SK-N-SH treated with all-trans-retinoic acid at 6 μM for 48 hours (cell line): ENCODE measurements at regions not wholly inside any gene's neighbourhood (a gene's known extent, or its start where the extent isn't known, plus 50 kb on each side); places are given as distances from the start of the nearest gene placed in this dataset.

Experiments
- BACH2 ChIP-seq: fragments of 250-450 bp; sonication (Bioruptor Pico); IDR thresholded peaks from 2 replicates; pipeline ENCODE4 v1.9.0; 2021; ENCODE audit warnings: mild to moderate bottlenecking, borderline replicate concordance
- TOX ChIP-seq: fragments of 250-450 bp; sonication (Bioruptor Pico); IDR thresholded peaks from 2 replicates; pipeline ENCODE4 v1.8.0; 2021; ENCODE audit warnings: mild to moderate bottlenecking, moderate library complexity, borderline replicate concordance
- ZC3H10 ChIP-seq: fragments of 250-450 bp; sonication (Bioruptor Pico); IDR thresholded peaks from 2 replicates; pipeline ENCODE4 v1.5.1; 2021; ENCODE audit warnings: mild to moderate bottlenecking, moderate library complexity
- ZFP3 ChIP-seq: fragments of 250-450 bp; sonication (Bioruptor Pico); IDR thresholded peaks from 2 replicates; pipeline ENCODE4 v1.5.0; 2020; ENCODE audit warnings: mild to moderate bottlenecking, moderate library complexity
- TF ChIP-seq, protein P1 (sequence below): fragments of 250-450 bp; sonication (Bioruptor Pico); IDR thresholded peaks from 2 replicates; pipeline ENCODE4 v1.8.0; 2020; ENCODE audit warnings: mild to moderate bottlenecking, moderate library complexity, borderline replicate concordance
- TF ChIP-seq, protein P2 (sequence below): fragments of 250-450 bp; sonication (Bioruptor Pico); IDR thresholded peaks from 2 replicates; pipeline ENCODE4 v1.5.0; 2020; ENCODE audit warnings: mild to moderate bottlenecking, moderate library complexity
- TF ChIP-seq, protein P3 (sequence below): fragments of 250-450 bp; sonication (Bioruptor Pico); IDR thresholded peaks from 2 replicates; pipeline ENCODE4 v1.5.1; 2020; ENCODE audit warnings: low read depth, mild to moderate bottlenecking, moderate library complexity

DNA sequence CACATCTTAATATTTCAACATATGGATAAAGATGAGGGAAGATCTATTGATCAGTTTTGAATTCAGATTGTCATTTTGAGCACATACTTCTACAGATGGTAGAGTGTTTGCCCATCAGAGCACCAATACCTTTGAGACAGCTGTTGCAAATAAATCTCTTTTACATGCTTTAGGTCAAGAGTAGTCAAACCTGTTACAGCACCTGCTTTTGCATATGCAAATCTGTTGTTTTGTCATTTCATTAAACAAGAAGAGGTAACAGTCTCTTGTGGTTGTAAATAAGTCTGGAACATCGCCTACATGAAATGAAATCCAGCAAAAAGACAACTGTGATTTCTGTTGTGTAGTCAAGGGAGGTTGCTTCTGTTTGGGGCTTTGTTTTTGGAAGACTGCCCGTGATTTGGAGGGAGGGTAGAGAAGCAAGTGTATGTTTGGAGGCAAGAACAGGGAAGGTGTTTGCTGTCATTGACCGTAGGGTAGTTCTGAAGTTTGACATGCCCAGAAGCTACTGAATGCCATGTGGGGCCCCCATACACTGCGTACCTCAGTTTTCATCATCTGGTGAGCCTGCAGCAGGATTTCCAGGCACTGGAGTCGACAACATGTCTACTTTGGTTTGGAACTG lies 233.6 kb upstream of the PPP1R3A start:
- TF ChIP-seq, protein P1, sequence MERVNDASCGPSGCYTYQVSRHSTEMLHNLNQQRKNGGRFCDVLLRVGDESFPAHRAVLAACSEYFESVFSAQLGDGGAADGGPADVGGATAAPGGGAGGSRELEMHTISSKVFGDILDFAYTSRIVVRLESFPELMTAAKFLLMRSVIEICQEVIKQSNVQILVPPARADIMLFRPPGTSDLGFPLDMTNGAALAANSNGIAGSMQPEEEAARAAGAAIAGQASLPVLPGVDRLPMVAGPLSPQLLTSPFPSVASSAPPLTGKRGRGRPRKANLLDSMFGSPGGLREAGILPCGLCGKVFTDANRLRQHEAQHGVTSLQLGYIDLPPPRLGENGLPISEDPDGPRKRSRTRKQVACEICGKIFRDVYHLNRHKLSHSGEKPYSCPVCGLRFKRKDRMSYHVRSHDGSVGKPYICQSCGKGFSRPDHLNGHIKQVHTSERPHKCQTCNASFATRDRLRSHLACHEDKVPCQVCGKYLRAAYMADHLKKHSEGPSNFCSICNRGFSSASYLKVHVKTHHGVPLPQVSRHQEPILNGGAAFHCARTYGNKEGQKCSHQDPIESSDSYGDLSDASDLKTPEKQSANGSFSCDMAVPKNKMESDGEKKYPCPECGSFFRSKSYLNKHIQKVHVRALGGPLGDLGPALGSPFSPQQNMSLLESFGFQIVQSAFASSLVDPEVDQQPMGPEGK (CRISPR knock-in tag): no peak
- TF ChIP-seq, protein P2, sequence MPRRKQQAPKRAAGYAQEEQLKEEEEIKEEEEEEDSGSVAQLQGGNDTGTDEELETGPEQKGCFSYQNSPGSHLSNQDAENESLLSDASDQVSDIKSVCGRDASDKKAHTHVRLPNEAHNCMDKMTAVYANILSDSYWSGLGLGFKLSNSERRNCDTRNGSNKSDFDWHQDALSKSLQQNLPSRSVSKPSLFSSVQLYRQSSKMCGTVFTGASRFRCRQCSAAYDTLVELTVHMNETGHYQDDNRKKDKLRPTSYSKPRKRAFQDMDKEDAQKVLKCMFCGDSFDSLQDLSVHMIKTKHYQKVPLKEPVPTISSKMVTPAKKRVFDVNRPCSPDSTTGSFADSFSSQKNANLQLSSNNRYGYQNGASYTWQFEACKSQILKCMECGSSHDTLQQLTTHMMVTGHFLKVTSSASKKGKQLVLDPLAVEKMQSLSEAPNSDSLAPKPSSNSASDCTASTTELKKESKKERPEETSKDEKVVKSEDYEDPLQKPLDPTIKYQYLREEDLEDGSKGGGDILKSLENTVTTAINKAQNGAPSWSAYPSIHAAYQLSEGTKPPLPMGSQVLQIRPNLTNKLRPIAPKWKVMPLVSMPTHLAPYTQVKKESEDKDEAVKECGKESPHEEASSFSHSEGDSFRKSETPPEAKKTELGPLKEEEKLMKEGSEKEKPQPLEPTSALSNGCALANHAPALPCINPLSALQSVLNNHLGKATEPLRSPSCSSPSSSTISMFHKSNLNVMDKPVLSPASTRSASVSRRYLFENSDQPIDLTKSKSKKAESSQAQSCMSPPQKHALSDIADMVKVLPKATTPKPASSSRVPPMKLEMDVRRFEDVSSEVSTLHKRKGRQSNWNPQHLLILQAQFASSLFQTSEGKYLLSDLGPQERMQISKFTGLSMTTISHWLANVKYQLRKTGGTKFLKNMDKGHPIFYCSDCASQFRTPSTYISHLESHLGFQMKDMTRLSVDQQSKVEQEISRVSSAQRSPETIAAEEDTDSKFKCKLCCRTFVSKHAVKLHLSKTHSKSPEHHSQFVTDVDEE (CRISPR knock-in tag): no peak
- no peak for TF ChIP-seq BACH2 (CRISPR knock-in tag)
- TF ChIP-seq ZFP3 (CRISPR knock-in tag): no peak
- TF ChIP-seq, protein P3, sequence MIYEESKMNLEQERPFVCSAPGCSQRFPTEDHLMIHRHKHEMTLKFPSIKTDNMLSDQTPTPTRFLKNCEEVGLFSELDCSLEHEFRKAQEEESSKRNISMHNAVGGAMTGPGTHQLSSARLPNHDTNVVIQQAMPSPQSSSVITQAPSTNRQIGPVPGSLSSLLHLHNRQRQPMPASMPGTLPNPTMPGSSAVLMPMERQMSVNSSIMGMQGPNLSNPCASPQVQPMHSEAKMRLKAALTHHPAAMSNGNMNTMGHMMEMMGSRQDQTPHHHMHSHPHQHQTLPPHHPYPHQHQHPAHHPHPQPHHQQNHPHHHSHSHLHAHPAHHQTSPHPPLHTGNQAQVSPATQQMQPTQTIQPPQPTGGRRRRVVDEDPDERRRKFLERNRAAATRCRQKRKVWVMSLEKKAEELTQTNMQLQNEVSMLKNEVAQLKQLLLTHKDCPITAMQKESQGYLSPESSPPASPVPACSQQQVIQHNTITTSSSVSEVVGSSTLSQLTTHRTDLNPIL (CRISPR knock-in tag): no peak
- no peak for TF ChIP-seq ZC3H10 (CRISPR knock-in tag)
- TF ChIP-seq TOX (CRISPR knock-in tag): no peak
